Type B pancreatic cell (in vitro differentiated cells): ENCODE measurements at regions not wholly inside any gene's neighbourhood (a gene's known extent, or its start where the extent isn't known, plus 50 kb on each side); places are given as distances from the start of the nearest gene placed in this dataset.

ENCODE experiments used
- DNase-seq: peaks from one replicate; pipeline ENCODE4 v3.0.0; 2021; ENCODE audit warnings: mixed read lengths; ENCODE audit not compliant: unreplicated experiment; ENCODE audit errors: extremely low spot score
- H3K27ac Mint-ChIP-seq: 2 replicates; pipeline ENCODE4 v1.8.0; 2021; ENCODE audit warnings: mild to moderate bottlenecking, mixed read lengths
- H3K27me3 Mint-ChIP-seq: 2 replicates; pipeline ENCODE4 v1.8.0; 2021; ENCODE audit warnings: mixed read lengths
- H3K36me3 Mint-ChIP-seq: 2 replicates; pipeline ENCODE4 v1.8.0; 2021; ENCODE audit warnings: mixed read lengths
- H3K4me1 Mint-ChIP-seq: one replicate; pipeline ENCODE4 v1.8.0; 2021; ENCODE audit warnings: mixed read lengths; ENCODE audit not compliant: unreplicated experiment
- H3K4me3 Mint-ChIP-seq: 2 replicates; pipeline ENCODE4 v1.8.0; 2021; ENCODE audit warnings: mild to moderate bottlenecking, mixed read lengths
- H3K9me3 Mint-ChIP-seq: 2 replicates; pipeline ENCODE4 v1.8.0; 2021; ENCODE audit warnings: mixed read lengths
- CTCF ChIP-seq: fragments of 200-600 bp; sonication (generic); conservative IDR thresholded peaks from 2 replicates; pipeline ENCODE4 v1.5.0; 2021; ENCODE audit warnings: antibody characterized with exemption, mild to moderate bottlenecking

GRCh38 chr1:215393476-215393875 lies 173.6 kb upstream of the KCTD3 start:
- H3K36me3 Mint-ChIP-seq = no peaks in the 10 kb centered on the region
- no peak overlapping the region for H3K4me3 Mint-ChIP-seq
- no peak overlapping the region for H3K27ac Mint-ChIP-seq
- DNase-seq = no peak
- H3K27me3 Mint-ChIP-seq = no peaks in the 10 kb centered on the region
- no peaks in the 10 kb centered on the region for H3K4me1 Mint-ChIP-seq
- no peak for TF ChIP-seq CTCF
- H3K9me3 Mint-ChIP-seq = no peaks in the 10 kb centered on the region

GRCh38 chr1:215394084-215394991 lies 172.8 kb upstream of the KCTD3 start:
- no peak overlapping the region for H3K27ac Mint-ChIP-seq
- DNase-seq = no peak
- no peaks in the 10 kb centered on the region for H3K4me1 Mint-ChIP-seq
- no peaks in the 10 kb centered on the region for H3K36me3 Mint-ChIP-seq
- no peaks in the 10 kb centered on the region for H3K27me3 Mint-ChIP-seq
- no peaks in the 10 kb centered on the region for H3K9me3 Mint-ChIP-seq
- no peak for TF ChIP-seq CTCF
- no peak overlapping the region for H3K4me3 Mint-ChIP-seq

- DNase-seq = no peak
- no peak for TF ChIP-seq CTCF
- Mint-ChIP-seq H3K27me3 (no peaks in the 10 kb centered on the region), H3K36me3 (no peaks in the 10 kb centered on the region), H3K4me1 (no peaks in the 10 kb centered on the region), H3K4me3 (no peak overlapping the region), H3K27ac (no peak overlapping the region), H3K9me3 (no peaks in the 10 kb centered on the region)
These were observed 170.0 kb upstream of the KCTD3 start for GRCh38 chr1:215397106-215397505.

GRCh38 chr1:215397843-215398242 lies 169.3 kb upstream of the KCTD3 start:
- Mint-ChIP-seq H3K36me3 (no peaks in the 10 kb centered on the region), H3K9me3 (no peaks in the 10 kb centered on the region), H3K27me3 (no peaks in the 10 kb centered on the region), H3K4me3 (no peak overlapping the region), H3K4me1 (no peaks in the 10 kb centered on the region), H3K27ac (no peak overlapping the region)
- TF ChIP-seq CTCF = no peak
- no peak for DNase-seq

- H3K27me3 Mint-ChIP-seq = no peaks in the 10 kb centered on the region
- no peak overlapping the region for H3K27ac Mint-ChIP-seq
- no peak for DNase-seq
- no peaks in the 10 kb centered on the region for H3K9me3 Mint-ChIP-seq
- no peak for TF ChIP-seq CTCF
- no peak overlapping the region for H3K4me3 Mint-ChIP-seq
- H3K36me3 Mint-ChIP-seq = no peaks in the 10 kb centered on the region
- H3K4me1 Mint-ChIP-seq = no peaks in the 10 kb centered on the region
These were observed 167.3 kb upstream of the KCTD3 start for GRCh38 chr1:215399787-215400186.
